ENCODE measurements at regions not wholly inside any gene's neighbourhood (a gene's known extent, or its start where the extent isn't known, plus 50 kb on each side); places are given as distances from the start of the nearest gene placed in this dataset.

GRCh38 chr6:81226957-81227356, 525.5 kb downstream of the TENT5A start:
- ChIA-PET CTCF (no interaction called here), POLR2A (no interaction called here)
- Histone ChIP-seq H3K4me2 (no peak overlapping the region), H3K9me3 (no peaks in the 10 kb centered on the region), H3K4me1 (no peaks in the 10 kb centered on the region), H3K4me3 (no peak overlapping the region), H3K27ac (no peak overlapping the region)
- no peak for FAIRE-seq
- no peak for TF ChIP-seq TP53 (CRISPR knock-in tag; IDR thresholded peaks at IDR 0.05)
- TF ChIP-seq CEBPB (IDR thresholded peaks at IDR 0.05): no peak
- TF ChIP-seq, protein P1, sequence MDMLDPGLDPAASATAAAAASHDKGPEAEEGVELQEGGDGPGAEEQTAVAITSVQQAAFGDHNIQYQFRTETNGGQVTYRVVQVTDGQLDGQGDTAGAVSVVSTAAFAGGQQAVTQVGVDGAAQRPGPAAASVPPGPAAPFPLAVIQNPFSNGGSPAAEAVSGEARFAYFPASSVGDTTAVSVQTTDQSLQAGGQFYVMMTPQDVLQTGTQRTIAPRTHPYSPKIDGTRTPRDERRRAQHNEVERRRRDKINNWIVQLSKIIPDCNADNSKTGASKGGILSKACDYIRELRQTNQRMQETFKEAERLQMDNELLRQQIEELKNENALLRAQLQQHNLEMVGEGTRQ (IDR thresholded peaks at IDR 0.05): no peak
- no peak for TF ChIP-seq NPAS2 (CRISPR knock-in tag; IDR thresholded peaks at IDR 0.05; ENCODE audit: borderline replicate concordance)
- TF ChIP-seq ESRRA (IDR thresholded peaks at IDR 0.05; ENCODE audit: borderline replicate concordance, low read length): no peak
- no peak for TF ChIP-seq HOXA7 (CRISPR knock-in tag; IDR thresholded peaks at IDR 0.05)
- no peak for TF ChIP-seq POLR2AphosphoS2 (conservative IDR thresholded peaks at IDR 0.05; ENCODE audit: low read length)
- TF ChIP-seq FOSL2 (IDR thresholded peaks at IDR 0.05): no peak
- no peak for TF ChIP-seq FOSL2 (CRISPR knock-in tag; IDR thresholded peaks at IDR 0.05)
- TF ChIP-seq MAX (IDR thresholded peaks at IDR 0.05): no peak
- TF ChIP-seq, protein P2, sequence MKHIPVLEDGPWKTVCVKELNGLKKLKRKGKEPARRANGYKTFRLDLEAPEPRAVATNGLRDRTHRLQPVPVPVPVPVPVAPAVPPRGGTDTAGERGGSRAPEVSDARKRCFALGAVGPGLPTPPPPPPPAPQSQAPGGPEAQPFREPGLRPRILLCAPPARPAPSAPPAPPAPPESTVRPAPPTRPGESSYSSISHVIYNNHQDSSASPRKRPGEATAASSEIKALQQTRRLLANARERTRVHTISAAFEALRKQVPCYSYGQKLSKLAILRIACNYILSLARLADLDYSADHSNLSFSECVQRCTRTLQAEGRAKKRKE (CRISPR knock-in tag; IDR thresholded peaks at IDR 0.05; ENCODE audit: low read depth): no peak
- TF ChIP-seq TFCP2L1 (CRISPR knock-in tag; IDR thresholded peaks at IDR 0.05): no peak
- TF ChIP-seq EHF (CRISPR knock-in tag; IDR thresholded peaks at IDR 0.05): no peak
- TF ChIP-seq MAFK (IDR thresholded peaks at IDR 0.05; ENCODE audit: partially characterized antibody): no peak
- no peak for TF ChIP-seq ZFP36 (IDR thresholded peaks at IDR 0.05; ENCODE audit: borderline replicate concordance, partially characterized antibody)
- TF ChIP-seq JUN (IDR thresholded peaks at IDR 0.05): no peak
- TF ChIP-seq NFE2L2 (conservative IDR thresholded peaks at IDR 0.05; ENCODE audit: low read length): no peak
- TF ChIP-seq RCOR1 (IDR thresholded peaks at IDR 0.05; ENCODE audit: low read depth, low read length): no peak
- no peak for TF ChIP-seq CHD2 (IDR thresholded peaks at IDR 0.05; ENCODE audit: low read length, partially characterized antibody)
- TF ChIP-seq, protein P3, sequence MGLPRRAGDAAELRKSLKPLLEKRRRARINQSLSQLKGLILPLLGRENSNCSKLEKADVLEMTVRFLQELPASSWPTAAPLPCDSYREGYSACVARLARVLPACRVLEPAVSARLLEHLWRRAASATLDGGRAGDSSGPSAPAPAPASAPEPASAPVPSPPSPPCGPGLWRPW (IDR thresholded peaks at IDR 0.05): no peak
- no peak for TF ChIP-seq ZC3H11A (IDR thresholded peaks at IDR 0.05)
- 23% methylated on average over 1 of the region's 1 CpG for WGBS (ENCODE audit: missing lambda C conversion rate)
- DNase-seq (ENCODE audit: low read depth in 1 of 2, low spot score in 1 of 2): no peak
- ATAC-seq: no peak

- ChIA-PET CTCF (no interaction called here), POLR2A (no interaction called here)
- Histone ChIP-seq H3K4me3 (no peak overlapping the region), H3K9me3 (no peaks in the 10 kb centered on the region), H3K4me2 (no peak overlapping the region), H3K4me1 (no peaks in the 10 kb centered on the region), H3K27ac (no peak overlapping the region)
- 45% methylated on average over 3 of the region's 3 CpGs for WGBS (ENCODE audit: missing lambda C conversion rate)
- no peak for FAIRE-seq
- DNase-seq (ENCODE audit: low read depth in 1 of 2, low spot score in 1 of 2): no peak
- no peak for ATAC-seq
- no peak for TF ChIP-seq CHD4 (IDR thresholded peaks at IDR 0.05; ENCODE audit: borderline replicate concordance)
- TF ChIP-seq, protein P2 (CRISPR knock-in tag; IDR thresholded peaks at IDR 0.05; ENCODE audit: low read depth): no peak
- TF ChIP-seq MYC (IDR thresholded peaks at IDR 0.05; ENCODE audit: borderline replicate concordance, low read length): no peak
- TF ChIP-seq JUNB (IDR thresholded peaks at IDR 0.05): no peak
- no peak for TF ChIP-seq BHLHE40 (IDR thresholded peaks at IDR 0.05; ENCODE audit: low read depth, low read length)
- no peak for TF ChIP-seq MAFK (IDR thresholded peaks at IDR 0.05; ENCODE audit: partially characterized antibody)
- TF ChIP-seq, protein P3 (IDR thresholded peaks at IDR 0.05): no peak
- no peak for TF ChIP-seq RNF2 (IDR thresholded peaks at IDR 0.05; ENCODE audit: borderline replicate concordance, low read depth)
- TF ChIP-seq SREBF2 (IDR thresholded peaks at IDR 0.05): no peak
- TF ChIP-seq RCOR1 (IDR thresholded peaks at IDR 0.05; ENCODE audit: low read depth, low read length): no peak
- no peak for TF ChIP-seq CEBPB (IDR thresholded peaks at IDR 0.05)
- no peak for TF ChIP-seq NPAS2 (CRISPR knock-in tag; IDR thresholded peaks at IDR 0.05; ENCODE audit: borderline replicate concordance)
- no peak for TF ChIP-seq NFE2L2 (conservative IDR thresholded peaks at IDR 0.05; ENCODE audit: low read length)
- TF ChIP-seq KDM1A (IDR thresholded peaks at IDR 0.05; ENCODE audit: low read depth): no peak
- no peak for TF ChIP-seq PHF8 (IDR thresholded peaks at IDR 0.05; ENCODE audit: borderline replicate concordance, low read depth)
- no peak for TF ChIP-seq ELK1 (IDR thresholded peaks at IDR 0.05; ENCODE audit: low read depth, low read length)
- no peak for TF ChIP-seq NR3C1 (IDR thresholded peaks at IDR 0.05)
- no peak for TF ChIP-seq HDAC2 (IDR thresholded peaks at IDR 0.05)
- TF ChIP-seq E2F6 (IDR thresholded peaks at IDR 0.05; ENCODE audit: borderline replicate concordance, low read depth): no peak
- TF ChIP-seq FOSB (CRISPR knock-in tag; IDR thresholded peaks at IDR 0.05): no peak
These were observed 535.8 kb downstream of the TENT5A start for GRCh38 chr6:81216668-81217067.
